Neural progenitor cell (in vitro differentiated cells): ENCODE measurements at regions not wholly inside any gene's neighbourhood (a gene's known extent, or its start where the extent isn't known, plus 50 kb on each side); places are given as distances from the start of the nearest gene placed in this dataset.

Experiments used
- DNase-seq: peaks from one replicate; pipeline ENCODE4 v3.0.0-alpha.2; 2016; ENCODE audit warnings: low spot score
- H2AFZ ChIP-seq: fragments of 200-600 bp; sonication (generic); replicated peaks from 2 replicates; pipeline ENCODE4 v1.6.1; 2016; ENCODE audit warnings: antibody characterized with exemption
- H3F3A ChIP-seq: fragments of 200-600 bp; sonication (generic); 2 replicates; pipeline ENCODE4 v1.6.1; 2016; ENCODE audit warnings: antibody characterized with exemption, low read depth
- H3K27ac ChIP-seq: fragments of 200-600 bp; sonication (generic); 2 replicates; pipeline ENCODE4 v1.5.1; 2016; ENCODE audit warnings: mild to moderate bottlenecking
- H3K27me3 ChIP-seq: fragments of 200-600 bp; sonication (generic); 2 replicates; pipeline ENCODE4 v1.6.1; 2016; ENCODE audit warnings: mild to moderate bottlenecking, moderate library complexity
- H3K36me3 ChIP-seq: fragments of 200-600 bp; sonication (generic); 2 replicates; pipeline ENCODE4 v1.5.1; 2016
- H3K4me1 ChIP-seq: fragments of 200-600 bp; sonication (generic); 2 replicates; pipeline ENCODE4 v1.6.1; 2016; ENCODE audit warnings: mixed run types
- H3K4me2 ChIP-seq: fragments of 200-600 bp; sonication (generic); 2 replicates; pipeline ENCODE4 v1.6.1; 2016
- H3K4me3 ChIP-seq: fragments of 200-600 bp; sonication (generic); 2 replicates; pipeline ENCODE4 v1.5.1; 2016
- H3K79me2 ChIP-seq: fragments of 200-600 bp; sonication (generic); 2 replicates; pipeline ENCODE4 v1.6.1; 2016; ENCODE audit warnings: low read depth
- H3K9ac ChIP-seq: fragments of 200-600 bp; sonication (generic); 2 replicates; pipeline ENCODE4 v1.6.1; 2016
- H3K9me3 ChIP-seq: fragments of 200-600 bp; sonication (generic); 2 replicates; pipeline ENCODE4 v1.5.1; 2016; ENCODE audit warnings: low read depth
- H4K20me1 ChIP-seq: fragments of 200-600 bp; sonication (generic); 2 replicates; pipeline ENCODE4 v1.6.1; 2016; ENCODE audit warnings: low read depth
- H3K27ac Mint-ChIP-seq: 3 replicates; pipeline ENCODE4 v1.8.0; 2021; ENCODE audit warnings: mixed read lengths
- H3K27me3 Mint-ChIP-seq: 2 replicates; pipeline ENCODE4 v1.8.0; 2022; ENCODE audit warnings: low read depth, mild to moderate bottlenecking, inconsistent platforms, moderate library complexity, mixed read lengths; ENCODE audit not compliant: insufficient read depth
- H3K36me3 Mint-ChIP-seq: 3 replicates; pipeline ENCODE4 v1.8.0; 2021; ENCODE audit warnings: mixed read lengths
- H3K4me1 Mint-ChIP-seq: 3 replicates; pipeline ENCODE4 v1.8.0; 2021; ENCODE audit warnings: mixed read lengths
- H3K4me3 Mint-ChIP-seq: 3 replicates; pipeline ENCODE4 v1.8.0; 2021; ENCODE audit warnings: mild to moderate bottlenecking, moderate library complexity, mixed read lengths
- H3K9me3 Mint-ChIP-seq: 3 replicates; pipeline ENCODE4 v1.8.0; 2020; ENCODE audit warnings: mixed read lengths
- EZH2 ChIP-seq: fragments of 200-600 bp; sonication (generic); IDR thresholded peaks from 2 replicates; pipeline ENCODE4 v1.6.1; 2017; ENCODE audit warnings: antibody characterized with exemption, mild to moderate bottlenecking, moderate library complexity
- EZH2phosphoT487 ChIP-seq: fragments of 200-600 bp; sonication (generic); IDR thresholded peaks from 2 replicates; pipeline ENCODE4 v1.6.1; 2017; ENCODE audit warnings: antibody characterized with exemption
- TF ChIP-seq, protein P1 (sequence below): fragments of 200-600 bp; sonication (generic); IDR thresholded peaks from 2 replicates; pipeline ENCODE4 v1.5.1; 2017; ENCODE audit warnings: antibody characterized with exemption, mild to moderate bottlenecking

DNA sequence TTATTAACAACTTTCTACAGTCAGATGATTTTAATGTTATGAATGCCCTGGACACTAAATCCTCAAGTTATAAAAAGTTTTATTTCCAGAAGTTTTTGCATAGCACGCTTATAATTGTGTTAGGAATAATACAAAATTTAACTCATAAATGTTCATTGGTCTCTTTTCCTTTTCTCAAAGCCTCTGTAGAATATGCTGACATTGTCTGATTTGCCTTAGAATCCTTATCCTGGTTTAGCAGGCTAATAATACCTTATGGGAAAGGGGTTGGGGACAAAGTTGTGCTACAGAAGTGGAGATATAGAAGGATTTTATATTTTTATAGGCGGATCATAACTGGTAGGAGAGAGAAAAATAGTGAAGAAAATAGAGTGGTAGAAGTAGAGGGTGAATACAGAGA is 1739.6 kb downstream of the OLFM4 start:
- no peak overlapping the region for H2AFZ ChIP-seq
- no peak for DNase-seq
- H3K79me2 ChIP-seq: no peaks in the 10 kb centered on the region
- H3K9ac ChIP-seq: no peak overlapping the region
- no peaks in the 10 kb centered on the region for H3K27me3 ChIP-seq
- no peaks in the 10 kb centered on the region for H3F3A ChIP-seq
- no peaks in the 10 kb centered on the region for H3K4me1 Mint-ChIP-seq
- H3K4me3 ChIP-seq: no peak overlapping the region
- no peaks in the 10 kb centered on the region for H3K9me3 Mint-ChIP-seq
- H3K36me3 Mint-ChIP-seq: no peaks in the 10 kb centered on the region
- no peak overlapping the region for H3K27ac ChIP-seq
- H3K4me2 ChIP-seq: no peak overlapping the region
- H4K20me1 ChIP-seq: no peaks in the 10 kb centered on the region
- H3K36me3 ChIP-seq: no peaks in the 10 kb centered on the region
- H3K4me1 ChIP-seq: no peaks in the 10 kb centered on the region
- H3K4me3 Mint-ChIP-seq: no peak overlapping the region
- no peak overlapping the region for H3K27ac Mint-ChIP-seq
- H3K27me3 Mint-ChIP-seq: peaks cover 4% of the 10 kb centered on the region
- H3K9me3 ChIP-seq: no peaks in the 10 kb centered on the region
- TF ChIP-seq, protein P1, sequence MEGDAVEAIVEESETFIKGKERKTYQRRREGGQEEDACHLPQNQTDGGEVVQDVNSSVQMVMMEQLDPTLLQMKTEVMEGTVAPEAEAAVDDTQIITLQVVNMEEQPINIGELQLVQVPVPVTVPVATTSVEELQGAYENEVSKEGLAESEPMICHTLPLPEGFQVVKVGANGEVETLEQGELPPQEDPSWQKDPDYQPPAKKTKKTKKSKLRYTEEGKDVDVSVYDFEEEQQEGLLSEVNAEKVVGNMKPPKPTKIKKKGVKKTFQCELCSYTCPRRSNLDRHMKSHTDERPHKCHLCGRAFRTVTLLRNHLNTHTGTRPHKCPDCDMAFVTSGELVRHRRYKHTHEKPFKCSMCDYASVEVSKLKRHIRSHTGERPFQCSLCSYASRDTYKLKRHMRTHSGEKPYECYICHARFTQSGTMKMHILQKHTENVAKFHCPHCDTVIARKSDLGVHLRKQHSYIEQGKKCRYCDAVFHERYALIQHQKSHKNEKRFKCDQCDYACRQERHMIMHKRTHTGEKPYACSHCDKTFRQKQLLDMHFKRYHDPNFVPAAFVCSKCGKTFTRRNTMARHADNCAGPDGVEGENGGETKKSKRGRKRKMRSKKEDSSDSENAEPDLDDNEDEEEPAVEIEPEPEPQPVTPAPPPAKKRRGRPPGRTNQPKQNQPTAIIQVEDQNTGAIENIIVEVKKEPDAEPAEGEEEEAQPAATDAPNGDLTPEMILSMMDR: no peak
- TF ChIP-seq EZH2phosphoT487 (no peak), EZH2 (no peak)

DNA sequence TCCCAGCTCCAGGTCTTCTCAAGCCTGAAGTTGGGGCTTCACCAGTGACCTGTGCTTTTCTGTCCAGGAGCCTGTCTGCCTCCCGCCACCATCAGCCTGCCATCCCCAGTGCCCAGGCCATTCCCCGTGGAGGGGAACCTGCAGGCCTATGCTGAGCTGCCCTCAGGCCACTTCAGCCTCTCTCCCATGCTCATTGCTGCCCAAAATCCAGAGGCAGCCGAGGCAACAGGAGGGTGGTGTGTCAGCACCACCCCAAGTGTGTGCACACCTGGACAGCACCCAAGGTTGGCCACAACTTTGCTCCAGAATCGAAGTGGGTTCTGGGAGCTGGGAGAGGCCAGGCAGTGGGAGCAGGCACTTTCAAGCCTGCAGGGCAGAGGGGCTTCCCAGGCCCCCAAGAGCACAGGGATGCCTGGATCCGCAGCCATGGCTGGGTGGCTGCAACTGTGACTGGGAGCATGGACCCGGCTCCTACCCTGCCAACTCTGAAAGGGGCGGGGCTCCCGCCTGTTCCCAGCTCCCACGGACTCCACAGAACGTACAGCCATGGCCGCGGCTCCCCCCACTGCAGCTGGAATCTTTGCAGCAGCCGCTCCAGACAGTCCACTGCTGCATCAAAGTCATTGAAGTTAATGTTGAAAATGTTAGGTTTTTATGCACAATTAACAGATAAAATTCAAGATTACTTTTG is 1747.0 kb downstream of the OLFM4 start:
- H3K9me3 Mint-ChIP-seq: no peaks in the 10 kb centered on the region
- H3K36me3 ChIP-seq: no peaks in the 10 kb centered on the region
- H3K9me3 ChIP-seq: no peaks in the 10 kb centered on the region
- no peaks in the 10 kb centered on the region for H3K27me3 ChIP-seq
- H3F3A ChIP-seq: no peaks in the 10 kb centered on the region
- TF ChIP-seq EZH2 (no peak), EZH2phosphoT487 (no peak)
- TF ChIP-seq, protein P1: no peak
- no peaks in the 10 kb centered on the region for H3K27me3 Mint-ChIP-seq
- H3K4me3 ChIP-seq: no peak overlapping the region
- H3K4me2 ChIP-seq: no peak overlapping the region
- no peak overlapping the region for H3K27ac ChIP-seq
- no peaks in the 10 kb centered on the region for H3K79me2 ChIP-seq
- no peak for DNase-seq
- no peaks in the 10 kb centered on the region for H3K4me1 Mint-ChIP-seq
- H4K20me1 ChIP-seq: no peaks in the 10 kb centered on the region
- no peak overlapping the region for H2AFZ ChIP-seq
- H3K27ac Mint-ChIP-seq: no peak overlapping the region
- no peak overlapping the region for H3K4me3 Mint-ChIP-seq
- H3K9ac ChIP-seq: no peak overlapping the region
- no peaks in the 10 kb centered on the region for H3K4me1 ChIP-seq
- H3K36me3 Mint-ChIP-seq: no peaks in the 10 kb centered on the region

DNA sequence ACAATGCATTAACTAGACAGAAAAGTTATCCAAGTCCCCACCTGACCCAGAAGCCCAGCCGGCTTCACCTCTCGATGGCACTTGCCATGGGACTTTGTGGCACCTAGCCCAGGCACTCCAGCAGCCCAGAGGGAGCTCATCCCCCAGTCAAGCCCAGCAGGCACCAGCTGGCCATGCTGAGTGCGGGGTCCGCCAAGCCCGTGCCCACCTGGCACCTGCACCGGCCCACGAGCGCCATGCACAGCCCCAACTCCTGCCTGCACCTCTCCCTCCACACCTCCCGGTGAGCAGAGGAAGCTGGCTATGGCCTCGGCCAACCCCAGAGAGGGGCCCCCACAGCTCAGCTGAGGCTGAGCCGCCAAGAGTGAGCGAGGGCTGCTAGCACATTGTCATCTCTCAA is 1759.1 kb downstream of the OLFM4 start:
- TF ChIP-seq, protein P1: no peak
- TF ChIP-seq EZH2phosphoT487 (no peak), EZH2 (no peak)
- no peak overlapping the region for H3K27ac ChIP-seq
- H3K4me3 ChIP-seq: no peak overlapping the region
- no peaks in the 10 kb centered on the region for H3K9me3 ChIP-seq
- no peaks in the 10 kb centered on the region for H3K36me3 ChIP-seq
- no peaks in the 10 kb centered on the region for H3K79me2 ChIP-seq
- no peak for DNase-seq
- no peaks in the 10 kb centered on the region for H3K27me3 ChIP-seq
- H3K4me2 ChIP-seq: no peak overlapping the region
- H3F3A ChIP-seq: no peaks in the 10 kb centered on the region
- H3K4me1 ChIP-seq: no peaks in the 10 kb centered on the region
- H3K4me1 Mint-ChIP-seq: no peaks in the 10 kb centered on the region
- H3K36me3 Mint-ChIP-seq: no peaks in the 10 kb centered on the region
- H2AFZ ChIP-seq: no peak overlapping the region
- H3K27ac Mint-ChIP-seq: no peak overlapping the region
- H3K9me3 Mint-ChIP-seq: no peaks in the 10 kb centered on the region
- no peak overlapping the region for H3K4me3 Mint-ChIP-seq
- no peaks in the 10 kb centered on the region for H3K27me3 Mint-ChIP-seq
- no peak overlapping the region for H3K9ac ChIP-seq
- no peaks in the 10 kb centered on the region for H4K20me1 ChIP-seq
